A673 (cell line): ENCODE measurements at regions not wholly inside any gene's neighbourhood (a gene's known extent, or its start where the extent isn't known, plus 50 kb on each side); places are given as distances from the start of the nearest gene placed in this dataset.

Experiments used
- CTCF ChIP-seq: fragments of 300-800, 200-600 bp; sonication (generic); conservative IDR thresholded peaks from 2 replicates; pipeline ENCODE4 v1.5.1; 2017; ENCODE audit warnings: low read depth, mild to moderate bottlenecking, antibody characterized with exemption, low read length, moderate library complexity, mixed read lengths
- EZH2 ChIP-seq: fragments of 200-600 bp; sonication (generic); IDR thresholded peaks from 2 replicates; pipeline ENCODE4 v1.6.1; 2017; ENCODE audit warnings: borderline replicate concordance, low read depth, mild to moderate bottlenecking, mixed read lengths, antibody characterized with exemption, low read length; ENCODE audit not compliant: poor library complexity, severe bottlenecking

DNA sequence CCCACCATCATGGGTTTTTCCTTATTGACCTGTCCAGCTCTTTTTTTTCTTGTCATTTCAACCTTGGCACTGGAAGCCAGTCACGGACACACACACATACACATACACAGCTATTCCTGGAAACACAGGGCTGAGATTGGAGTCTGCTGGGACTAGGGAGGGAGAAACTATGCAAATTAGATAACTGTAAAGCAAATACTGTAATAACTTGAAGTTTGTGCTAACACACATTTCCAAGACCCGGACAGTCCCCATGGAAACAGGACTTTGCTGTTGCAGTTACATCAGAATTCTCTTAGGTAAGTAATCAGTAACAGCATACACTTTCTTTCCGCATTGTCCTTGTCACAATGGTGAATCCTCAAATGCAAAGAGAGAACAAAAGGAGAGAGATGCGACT lies 304.4 kb downstream of the KBTBD8 start:
- TF ChIP-seq CTCF: no peak
- no peak for TF ChIP-seq EZH2
